CD14-positive monocyte (primary cell): ENCODE measurements at regions not wholly inside any gene's neighbourhood (a gene's known extent, or its start where the extent isn't known, plus 50 kb on each side); places are given as distances from the start of the nearest gene placed in this dataset.

Experiments
- DNase-seq, 3 donors: peaks; one replicate each; pipeline ENCODE4 v3.0.0-alpha.2; 2011 to 2022
- H2AFZ ChIP-seq: 2 replicates; pipeline ENCODE4 v1.6.0; 2012; ENCODE audit warnings: mild to moderate bottlenecking, low read depth, low read length, inconsistent platforms; ENCODE audit not compliant: insufficient read depth, poor library complexity, severe bottlenecking
- H3K27ac ChIP-seq, 2 donors: 1 replicate in 1 of 2; 2 replicates in 1 of 2; pipeline ENCODE4 v1.5.1; 2012 to 2013; ENCODE audit warnings: low read length in 2 of 2, control low read depth in 1 of 2, inconsistent platforms in 1 of 2, low read depth in 1 of 2, mild to moderate bottlenecking in 1 of 2
- H3K27me3 ChIP-seq, 2 donors: one replicate each; pipeline versions ENCODE4 v1.6.0 to v1.6.1; 2011 to 2013; ENCODE audit warnings: low read length in 2 of 2; ENCODE audit not compliant: control insufficient read depth in 2 of 2, insufficient read depth in 2 of 2
- H3K36me3 ChIP-seq, 2 donors: replicated peaks in 1 of 2; 1 replicate in 1 of 2; 2 replicates in 1 of 2; pipeline versions ENCODE4 v1.5.1 to v1.6.1; 2012 to 2013; ENCODE audit warnings: low read length in 2 of 2, control low read depth in 1 of 2, inconsistent platforms in 1 of 2, mild to moderate bottlenecking in 1 of 2; ENCODE audit not compliant: insufficient read depth in 2 of 2, control insufficient read depth in 1 of 2
- H3K4me1 ChIP-seq, 2 donors: 1 replicate in 1 of 2; 2 replicates in 1 of 2; pipeline versions ENCODE4 v1.5.1 to v1.6.1; 2012 to 2013; ENCODE audit warnings: low read length in 2 of 2, control low read depth in 1 of 2, inconsistent platforms in 1 of 2, mild to moderate bottlenecking in 1 of 2, moderate library complexity in 1 of 2; ENCODE audit not compliant: insufficient read depth in 2 of 2, control insufficient read depth in 1 of 2
- H3K4me2 ChIP-seq: replicated peaks from 2 replicates; pipeline ENCODE3; 2012; ENCODE audit warnings: low read length, moderate library complexity, mild to moderate bottlenecking; ENCODE audit not compliant: poor library complexity, severe bottlenecking; ENCODE audit errors: extremely low read depth
- H3K4me3 ChIP-seq, 3 experiments: fragments of 200-600 bp in 1 of 3; sonication (generic) in 1 of 3; replicated peaks in 1 of 3; 1 replicate in 2 of 3; 2 replicates in 1 of 3; pipeline ENCODE4 v1.5.1; 2011 to 2013; ENCODE audit warnings: low read length in 3 of 3, mild to moderate bottlenecking in 3 of 3, control low read depth in 2 of 3, low read depth in 2 of 3, inconsistent platforms in 1 of 3, moderate library complexity in 1 of 3
- H3K79me2 ChIP-seq: 2 replicates; pipeline ENCODE4 v1.6.0; 2012; ENCODE audit warnings: mild to moderate bottlenecking, control low read depth, inconsistent platforms, low read length, moderate library complexity; ENCODE audit not compliant: insufficient read depth
- H3K9ac ChIP-seq: 2 replicates; pipeline ENCODE4 v1.6.0; 2017; ENCODE audit warnings: low read length, mild to moderate bottlenecking; ENCODE audit not compliant: insufficient read depth, poor library complexity, severe bottlenecking
- H3K9me3 ChIP-seq, 2 donors: replicated peaks in 1 of 2; 1 replicate in 1 of 2; 2 replicates in 1 of 2; pipeline versions ENCODE4 v1.5.1 to v1.6.1; 2012 to 2013; ENCODE audit warnings: low read length in 2 of 2, control low read depth in 1 of 2; ENCODE audit not compliant: control insufficient read depth in 1 of 2, insufficient read depth in 1 of 2
- H4K20me1 ChIP-seq: 2 replicates; pipeline ENCODE4 v1.6.0; 2012; ENCODE audit warnings: mild to moderate bottlenecking, low read length, control low read depth, moderate library complexity; ENCODE audit not compliant: insufficient read depth
- H3K27ac Mint-ChIP-seq, 7 donors: one replicate each; pipeline ENCODE4 v1.8.0; 2020; ENCODE audit warnings: mild to moderate bottlenecking in 7 of 7, mixed read lengths in 7 of 7, moderate library complexity in 6 of 7, inconsistent platforms in 2 of 7
- H3K27me3 Mint-ChIP-seq, 3 donors: one replicate each; pipeline ENCODE4 v1.8.0; 2021 to 2022; ENCODE audit warnings: low read depth in 3 of 3, mild to moderate bottlenecking in 3 of 3, mixed read lengths in 3 of 3, moderate library complexity in 3 of 3, inconsistent platforms in 1 of 3
- H3K36me3 Mint-ChIP-seq, 2 donors: one replicate each; pipeline ENCODE4 v1.8.0; 2020; ENCODE audit warnings: mixed read lengths in 2 of 2, inconsistent platforms in 1 of 2, mild to moderate bottlenecking in 1 of 2
- H3K4me1 Mint-ChIP-seq: one replicate; pipeline ENCODE4 v1.8.0; 2020; ENCODE audit warnings: mild to moderate bottlenecking, mixed read lengths
- H3K4me3 Mint-ChIP-seq, 2 donors: one replicate each; pipeline ENCODE4 v1.8.0; 2020; ENCODE audit warnings: mild to moderate bottlenecking in 2 of 2, mixed read lengths in 2 of 2, moderate library complexity in 1 of 2
- H3K9me3 Mint-ChIP-seq, 7 donors: one replicate each; pipeline ENCODE4 v1.8.0; 2020 to 2022; ENCODE audit warnings: mixed read lengths in 7 of 7, mild to moderate bottlenecking in 6 of 7, moderate library complexity in 6 of 7, inconsistent platforms in 2 of 7
- CTCF ChIP-seq: fragments of 200-600 bp; IDR thresholded peaks from one replicate; pipeline ENCODE4 v1.8.0; 2022; ENCODE audit warnings: antibody characterized with exemption, mild to moderate bottlenecking
- WGBS: methylation state at CpG from one replicate; pipeline ENCODE4 v1.1.5; 2013; ENCODE audit warnings: missing lambda C conversion rate; ENCODE audit not compliant: insufficient coverage; 5-methylcytosine and 5-hydroxymethylcytosine counted together
- intact Hi-C, 2 donors: fragments of 100-400 bp; cut with micrococcal nuclease; formaldehyde crosslinking; loops; one replicate each; pipeline versions ENCODE4 v1.15.0 to v1.15.1; 2023

GRCh38 chr9:25442526-25442925 lies 235.7 kb downstream of the TUSC1 start:
- no peaks in the 10 kb centered on the region for H3K27me3 ChIP-seq
- H2AFZ ChIP-seq = no peak overlapping the region
- no peaks in the 10 kb centered on the region for H3K4me1 ChIP-seq
- no peak for TF ChIP-seq CTCF
- H3K9me3 Mint-ChIP-seq = peaks cover 0 to 6% (median 1%) of the 10 kb centered on the region in 7 donors
- no peak overlapping the region for H3K4me3 Mint-ChIP-seq
- WGBS = 88% methylated on average over 1 of the region's 4 CpGs
- no peaks in the 10 kb centered on the region for H4K20me1 ChIP-seq
- no peak overlapping the region for H3K27ac Mint-ChIP-seq
- no peak overlapping the region for H3K4me2 ChIP-seq
- DNase-seq = no peak
- no peak overlapping the region for H3K9ac ChIP-seq
- intact Hi-C loops = no loop called here
- no peaks in the 10 kb centered on the region for H3K36me3 ChIP-seq
- H3K4me1 Mint-ChIP-seq = no peaks in the 10 kb centered on the region
- H3K36me3 Mint-ChIP-seq = no peaks in the 10 kb centered on the region
- H3K27me3 Mint-ChIP-seq = no peaks in the 10 kb centered on the region
- no peak overlapping the region for H3K4me3 ChIP-seq
- no peaks in the 10 kb centered on the region for H3K79me2 ChIP-seq
- no peak overlapping the region for H3K27ac ChIP-seq
- H3K9me3 ChIP-seq = no peaks in the 10 kb centered on the region

- no peaks in the 10 kb centered on the region for H3K27me3 ChIP-seq
- H3K4me1 ChIP-seq = no peaks in the 10 kb centered on the region
- H3K4me3 ChIP-seq = no peak overlapping the region
- no peak for TF ChIP-seq CTCF
- no peaks in the 10 kb centered on the region for H3K79me2 ChIP-seq
- H3K9me3 Mint-ChIP-seq = peaks cover 0 to 14% (median 9%) of the 10 kb centered on the region in 7 donors
- H3K27me3 Mint-ChIP-seq = peaks cover 0 to 2% (median 0%) of the 10 kb centered on the region in 3 donors
- WGBS = 94% methylated on average over 4 of the region's 4 CpGs
- no peaks in the 10 kb centered on the region for H3K36me3 ChIP-seq
- no peak overlapping the region for H3K4me3 Mint-ChIP-seq
- no peak overlapping the region for H2AFZ ChIP-seq
- no peak for DNase-seq
- H3K9me3 ChIP-seq = peaks cover 4 to 24% of the 10 kb centered on the region in 2 donors
- no peak overlapping the region for H3K9ac ChIP-seq
- H3K36me3 Mint-ChIP-seq = no peaks in the 10 kb centered on the region
- intact Hi-C loops = no loop called here
- no peaks in the 10 kb centered on the region for H3K4me1 Mint-ChIP-seq
- H4K20me1 ChIP-seq = no peaks in the 10 kb centered on the region
- no peak overlapping the region for H3K27ac ChIP-seq
- no peak overlapping the region for H3K4me2 ChIP-seq
- H3K27ac Mint-ChIP-seq = no peak overlapping the region
Measured at GRCh38 chr9:25427898-25428297, 250.3 kb downstream of the TUSC1 start.
